ENCODE measurements at regions not wholly inside any gene's neighbourhood (a gene's known extent, or its start where the extent isn't known, plus 50 kb on each side); places are given as distances from the start of the nearest gene placed in this dataset.
A peak's percentile ranks its signal among the peaks of the same experiment; 100 is the strongest.

DNA sequence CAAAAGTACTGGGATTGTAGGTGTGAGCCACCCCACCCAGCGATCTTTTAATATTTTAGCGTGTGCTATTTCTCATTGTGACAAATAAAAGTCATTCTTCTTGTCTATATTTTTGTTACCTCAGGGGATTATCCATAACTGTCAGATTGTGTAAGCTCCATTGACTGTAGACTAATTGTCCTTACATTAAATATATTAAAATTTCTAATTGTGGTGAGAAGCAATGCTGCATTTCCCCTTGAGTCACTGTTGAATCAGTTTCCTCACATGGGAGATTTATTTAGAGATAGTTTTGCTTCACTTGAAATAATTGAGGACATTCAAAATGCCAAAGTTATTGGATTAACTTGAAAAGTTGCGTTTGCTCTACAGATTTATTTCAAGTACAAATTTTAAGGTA, 782.4 kb upstream of the WWC1 start:
- 0 out of 2 replicates have a peak, but pooled peaks cover 3% of the 10 kb centered on the region for H3K27me3 ChIP-seq
- TF ChIP-seq, protein P1, sequence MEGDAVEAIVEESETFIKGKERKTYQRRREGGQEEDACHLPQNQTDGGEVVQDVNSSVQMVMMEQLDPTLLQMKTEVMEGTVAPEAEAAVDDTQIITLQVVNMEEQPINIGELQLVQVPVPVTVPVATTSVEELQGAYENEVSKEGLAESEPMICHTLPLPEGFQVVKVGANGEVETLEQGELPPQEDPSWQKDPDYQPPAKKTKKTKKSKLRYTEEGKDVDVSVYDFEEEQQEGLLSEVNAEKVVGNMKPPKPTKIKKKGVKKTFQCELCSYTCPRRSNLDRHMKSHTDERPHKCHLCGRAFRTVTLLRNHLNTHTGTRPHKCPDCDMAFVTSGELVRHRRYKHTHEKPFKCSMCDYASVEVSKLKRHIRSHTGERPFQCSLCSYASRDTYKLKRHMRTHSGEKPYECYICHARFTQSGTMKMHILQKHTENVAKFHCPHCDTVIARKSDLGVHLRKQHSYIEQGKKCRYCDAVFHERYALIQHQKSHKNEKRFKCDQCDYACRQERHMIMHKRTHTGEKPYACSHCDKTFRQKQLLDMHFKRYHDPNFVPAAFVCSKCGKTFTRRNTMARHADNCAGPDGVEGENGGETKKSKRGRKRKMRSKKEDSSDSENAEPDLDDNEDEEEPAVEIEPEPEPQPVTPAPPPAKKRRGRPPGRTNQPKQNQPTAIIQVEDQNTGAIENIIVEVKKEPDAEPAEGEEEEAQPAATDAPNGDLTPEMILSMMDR (IDR thresholded peaks at IDR 0.05; ENCODE audit: low read depth, low read length) = no peak

DNA sequence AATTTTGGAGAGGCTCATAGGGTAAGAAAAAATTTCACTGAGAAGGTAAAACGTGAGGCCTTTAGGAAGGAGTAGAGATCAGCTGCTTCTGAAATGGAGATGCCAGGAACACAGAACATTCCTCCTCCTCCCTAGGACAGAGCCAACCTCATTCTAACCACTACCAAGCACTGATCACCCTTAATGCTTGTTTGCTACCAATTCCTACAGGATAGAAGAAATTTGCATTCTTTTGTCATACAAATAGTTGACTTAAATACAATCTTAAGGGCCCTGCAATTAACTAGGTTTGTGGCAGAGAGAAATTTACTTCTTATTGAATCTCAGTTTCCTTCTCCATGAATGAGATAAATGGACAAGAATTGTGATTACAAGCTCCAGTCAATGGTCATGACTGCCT, 780.2 kb upstream of the WWC1 start:
- H3K9me3 ChIP-seq = no peaks in the 10 kb centered on the region
- no peak for DNase-seq
- no peak overlapping the region for H3K4me3 ChIP-seq (ENCODE audit: low read depth, low read length)
- TF ChIP-seq, protein P1 (IDR thresholded peaks at IDR 0.05; ENCODE audit: low read depth, low read length) = no peak
- 0 out of 2 replicates have a peak, but pooled peaks cover 3% of the 10 kb centered on the region for H3K27me3 ChIP-seq
- no peaks in the 10 kb centered on the region for H3K36me3 ChIP-seq
- no peaks in the 10 kb centered on the region for H3K4me1 ChIP-seq

More for the DNA sequence above, 782.4 kb upstream of the WWC1 start:
- Histone ChIP-seq H3K4me3 (ENCODE audit: low read depth, low read length) (no peak overlapping the region), H3K9me3 (no peaks in the 10 kb centered on the region), H3K4me1 (no peaks in the 10 kb centered on the region), H3K36me3 (no peaks in the 10 kb centered on the region)
- DNase-seq = no peak

DNA sequence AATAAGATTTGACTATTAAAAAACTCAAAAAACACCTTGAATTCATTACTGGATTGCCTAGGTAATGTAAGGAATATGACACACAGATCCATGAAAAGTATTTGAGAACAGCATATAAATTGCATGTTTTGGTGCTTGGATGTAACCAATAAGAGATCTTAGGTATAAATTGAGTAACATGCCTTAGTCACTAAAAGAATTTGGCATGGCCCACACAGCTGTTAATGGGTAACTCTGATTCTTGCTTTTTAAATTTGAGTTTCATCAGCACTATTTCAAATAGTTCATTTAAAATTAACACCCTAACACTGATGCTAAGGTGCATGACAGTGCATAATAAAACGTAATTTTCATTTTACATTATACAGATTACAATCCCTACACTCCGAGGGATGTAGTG, 779.3 kb upstream of the WWC1 start:
- no peak for DNase-seq
- H3K27me3 ChIP-seq = 0 out of 2 replicates have a peak, but pooled peaks cover 3% of the 10 kb centered on the region
- no peak overlapping the region for H3K4me3 ChIP-seq (ENCODE audit: low read depth, low read length)
- H3K9me3 ChIP-seq = no peaks in the 10 kb centered on the region
- H3K36me3 ChIP-seq = no peaks in the 10 kb centered on the region
- no peaks in the 10 kb centered on the region for H3K4me1 ChIP-seq
- TF ChIP-seq, protein P1 (IDR thresholded peaks at IDR 0.05; ENCODE audit: low read depth, low read length) = no peak

DNA sequence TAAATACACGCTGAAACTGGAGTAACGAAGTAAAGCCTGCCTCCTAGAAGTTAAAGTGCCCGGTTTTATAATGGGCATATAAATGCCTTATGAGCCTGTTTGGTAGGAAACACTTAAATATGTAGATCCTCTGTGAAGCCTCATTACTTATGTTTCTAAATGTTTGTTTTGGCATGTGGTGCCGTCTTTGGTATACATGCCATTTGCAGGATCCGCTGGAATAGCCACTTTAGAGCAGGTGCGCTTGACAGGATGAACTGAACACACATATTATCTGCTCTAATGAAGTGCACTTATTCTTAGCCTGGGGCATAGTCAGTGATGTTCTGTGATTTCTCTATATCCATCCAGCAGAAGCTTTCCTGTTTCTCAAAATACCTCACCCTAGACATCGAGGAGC, 778.1 kb upstream of the WWC1 start:
- TF ChIP-seq, protein P1 (IDR thresholded peaks at IDR 0.05; ENCODE audit: low read depth, low read length) = no peak
- H3K4me1 ChIP-seq = no peaks in the 10 kb centered on the region
- no peaks in the 10 kb centered on the region for H3K36me3 ChIP-seq
- no peak overlapping the region for H3K4me3 ChIP-seq (ENCODE audit: low read depth, low read length)
- 0 out of 2 replicates have a peak, but pooled peaks cover 3% of the 10 kb centered on the region for H3K27me3 ChIP-seq
- peak; percentile 41 for DNase-seq
- H3K9me3 ChIP-seq = no peaks in the 10 kb centered on the region

DNA sequence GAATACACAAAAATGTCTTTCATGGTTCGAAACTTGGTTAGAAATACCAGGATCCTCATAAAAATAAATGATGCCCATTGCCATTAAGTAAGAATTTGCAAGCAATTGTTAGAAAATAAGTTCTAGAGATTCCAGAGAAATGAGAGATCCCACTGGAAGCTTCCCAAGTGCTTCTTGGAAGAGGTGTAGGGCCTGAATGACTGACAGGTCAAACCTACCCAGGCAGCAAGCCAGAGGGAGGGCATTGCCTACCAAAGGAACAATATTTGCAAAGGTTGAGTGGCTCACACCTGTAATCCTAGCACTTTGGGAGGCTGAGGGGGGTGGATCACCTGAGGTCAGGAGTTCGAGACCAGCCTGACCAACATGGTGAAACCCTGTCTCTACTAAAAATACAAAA, 777.0 kb upstream of the WWC1 start:
- Histone ChIP-seq H3K9me3 (no peaks in the 10 kb centered on the region), H3K36me3 (no peaks in the 10 kb centered on the region), H3K4me1 (no peaks in the 10 kb centered on the region), H3K4me3 (ENCODE audit: low read depth, low read length) (no peak overlapping the region), H3K27me3 (peaks cover 2% of the 10 kb centered on the region; the same call in 1 of the 2 replicates)
- TF ChIP-seq, protein P1 (IDR thresholded peaks at IDR 0.05; ENCODE audit: low read depth, low read length) = no peak
- DNase-seq = no peak

DNA sequence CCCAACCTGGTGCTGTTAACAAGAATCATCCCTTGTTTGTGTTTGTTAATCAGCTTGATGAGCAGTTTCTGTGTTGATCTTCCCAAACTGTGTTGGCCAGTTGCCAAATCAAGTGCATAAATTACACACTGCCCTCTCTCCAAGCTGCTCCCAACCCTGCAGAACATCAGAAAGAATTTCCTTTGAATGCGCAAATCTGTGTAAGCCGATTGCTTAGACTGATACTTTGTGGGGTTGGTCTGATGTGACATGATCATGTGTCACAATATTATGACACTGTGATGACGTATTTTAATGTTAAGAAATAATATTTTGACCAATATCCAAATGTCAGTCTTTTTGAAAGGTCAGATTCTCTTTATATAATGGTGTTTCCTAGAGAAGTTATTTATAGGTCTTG, 766.4 kb upstream of the WWC1 start:
- TF ChIP-seq, protein P1 (IDR thresholded peaks at IDR 0.05; ENCODE audit: low read depth, low read length) = no peak
- no peak for DNase-seq
- H3K9me3 ChIP-seq = no peaks in the 10 kb centered on the region
- H3K4me1 ChIP-seq = no peaks in the 10 kb centered on the region
- no peak overlapping the region for H3K4me3 ChIP-seq (ENCODE audit: low read depth, low read length)
- no peaks in the 10 kb centered on the region for H3K27me3 ChIP-seq
- no peaks in the 10 kb centered on the region for H3K36me3 ChIP-seq

Measured in BE2C (cell line).